8988T (cell line): ENCODE measurements at regions not wholly inside any gene's neighbourhood (a gene's known extent, or its start where the extent isn't known, plus 50 kb on each side); places are given as distances from the start of the nearest gene placed in this dataset.

ENCODE experiments used
- DNase-seq: peaks from one replicate; pipeline ENCODE4 v3.0.0; 2011

GRCh38 chr1:98019747-98020146 lies 98.9 kb upstream of the DPYD start:
- DNase-seq: no peak

DNA sequence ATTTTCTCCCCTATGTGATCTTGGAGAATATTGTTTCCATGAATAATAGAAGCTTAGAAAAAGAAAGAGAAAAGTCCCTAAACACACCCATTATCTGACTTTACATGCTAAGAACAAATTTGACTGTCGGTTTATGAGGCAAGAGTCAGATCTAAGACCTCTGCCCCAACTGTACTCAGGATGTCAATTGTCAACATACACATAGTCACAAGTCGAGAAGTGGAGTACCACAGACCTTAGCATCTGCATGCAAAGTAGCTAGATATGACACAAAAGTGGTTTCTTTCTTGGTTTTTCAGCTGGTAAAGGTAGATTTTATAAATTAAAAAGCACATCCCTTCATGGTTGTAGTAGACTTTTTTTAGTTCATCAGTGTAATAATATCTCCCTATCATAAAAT lies 97.2 kb upstream of the DPYD start:
- no peak for DNase-seq

GRCh38 chr1:98017184-98017583 lies 96.3 kb upstream of the DPYD start:
- no peak for DNase-seq

- DNase-seq: no peak
Observed at GRCh38 chr1:98008373-98008772, 87.5 kb upstream of the DPYD start.

GRCh38 chr1:98005326-98006010 lies 84.6 kb upstream of the DPYD start:
- no peak for DNase-seq

DNA sequence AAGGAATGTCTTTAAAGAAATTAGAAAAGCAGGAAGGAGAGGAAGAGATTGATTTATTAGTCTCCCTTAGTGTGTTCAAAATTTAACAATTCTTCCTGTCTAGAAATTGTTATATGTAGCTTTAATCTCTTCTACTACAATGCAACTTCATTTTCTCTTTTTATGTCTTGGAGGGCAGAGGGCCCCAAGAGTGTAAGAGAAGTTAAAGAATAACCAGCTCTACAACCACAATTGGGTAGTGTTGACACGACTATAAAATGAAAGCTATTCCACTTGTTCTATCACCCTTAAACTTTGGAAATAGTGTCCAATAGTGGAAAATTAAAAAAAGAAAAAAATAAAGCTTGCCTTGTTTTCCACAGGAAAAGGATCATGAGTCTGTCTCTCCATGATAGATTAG lies 82.6 kb upstream of the DPYD start:
- DNase-seq: no peak

GRCh38 chr1:98002288-98002687 lies 81.5 kb upstream of the DPYD start:
- DNase-seq: no peak

- DNase-seq: no peak
Observed at GRCh38 chr1:98001764-98002163, 80.9 kb upstream of the DPYD start.

DNA sequence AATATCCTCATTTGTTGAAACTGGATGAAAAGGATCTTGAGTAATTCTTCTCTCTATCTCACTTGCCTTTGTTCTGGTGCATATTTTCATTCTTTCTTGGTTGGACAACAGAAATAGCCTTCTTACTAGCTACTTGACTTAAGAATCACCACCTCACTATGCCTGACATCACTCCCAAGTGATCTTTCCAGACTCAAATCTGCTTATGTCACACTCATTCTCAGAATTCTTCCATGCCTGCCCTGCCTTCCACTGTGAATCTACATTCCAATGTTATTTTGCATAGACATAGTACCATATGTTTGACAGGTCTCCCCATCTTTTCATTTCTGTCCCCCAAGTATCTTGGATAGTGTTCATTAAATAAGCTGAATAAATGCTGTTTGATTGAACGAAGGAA lies 78.5 kb upstream of the DPYD start:
- no peak for DNase-seq

GRCh38 chr1:97996880-97997279 lies 76.0 kb upstream of the DPYD start:
- DNase-seq: no peak

DNA sequence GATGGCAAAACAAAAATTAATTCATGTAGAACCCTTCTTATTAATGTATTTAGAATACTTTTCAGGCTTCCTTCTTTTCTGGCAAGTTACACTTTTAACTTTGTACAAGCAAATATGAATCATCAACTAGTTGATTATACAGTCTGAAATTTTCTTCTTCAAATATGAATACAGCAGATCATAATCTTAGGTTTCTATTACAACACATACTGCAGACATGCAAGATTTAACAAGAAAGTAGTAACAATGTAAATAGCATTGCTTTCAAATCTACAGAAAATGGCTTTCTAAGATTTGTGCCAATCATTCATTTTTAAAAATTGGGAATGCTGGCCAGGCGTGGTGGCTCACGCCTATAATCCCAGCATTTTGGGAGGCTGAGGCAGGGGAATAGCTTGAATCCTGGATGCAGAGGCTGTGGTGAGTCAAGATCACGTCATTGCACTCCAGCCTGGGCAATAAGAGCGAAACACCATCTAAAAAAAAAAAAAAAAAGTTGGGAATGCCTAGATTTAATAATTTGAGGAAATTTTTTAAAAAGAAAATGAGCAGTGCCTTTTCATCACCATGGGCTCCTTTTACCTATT lies 68.4 kb upstream of the DPYD start:
- no peak for DNase-seq

GRCh38 chr1:97986041-97987005 lies 65.5 kb upstream of the DPYD start:
- no peak for DNase-seq

GRCh38 chr1:97983126-97983525 lies 62.3 kb upstream of the DPYD start:
- no peak for DNase-seq

- DNase-seq: no peak
Observed at GRCh38 chr1:97980530-97980929, 59.7 kb upstream of the DPYD start.

- DNase-seq: no peak
Observed at GRCh38 chr1:97976801-97977200, 56.0 kb upstream of the DPYD start.
